K562 (cell line): ENCODE measurements at regions not wholly inside any gene's neighbourhood (a gene's known extent, or its start where the extent isn't known, plus 50 kb on each side); places are given as distances from the start of the nearest gene placed in this dataset.

Experiments
- ATAC-seq: fragments of 200-7000 bp; cut with Tn5 transposase; 3 replicates; pipeline ENCODE4 v1.9.1; 2020; ENCODE audit warnings: moderate library complexity
- BruUV-seq: library from RNA; stranded (reverse); fragments of 400-500 nt; replicated peaks from 2 replicates; lab custom pipeline; 2021; lab: Mats Ljungman, UMichigan
- CTCF ChIA-PET: fragments of 300-600 bp; formaldehyde crosslinking; extraction: SDS; loops from one replicate; lab custom pipeline; 2021; ENCODE audit warnings: low intra/inter-chr PET ratio; lab: Yijun Ruan, JAX
- POLR2A ChIA-PET: fragments of 300-600, 350-650 bp; sonication (Branson Sonifier 250); formaldehyde crosslinking; extraction: SDS; loops from one replicate; lab custom pipeline; 2021; ENCODE audit warnings: antibody characterized with exemption, inconsistent platforms; lab: Yijun Ruan, JAX
- DNase-seq, 4 experiments: peaks; one replicate each; pipeline versions ENCODE4 v3.0.0 to v3.0.0-alpha.2; 2011 to 2018; ENCODE audit warnings: low spot score in 3 of 4, mixed read lengths in 3 of 4; ENCODE audit errors: extremely low read depth in 1 of 4
- FAIRE-seq: peaks from 2 replicates; lab custom pipeline; 2011; peaks lifted over from hg19 to GRCh38; lab: Jason Lieb, UNC
- H2AFZ ChIP-seq: 2 replicates; pipeline ENCODE4 v1.6.0; 2011; ENCODE audit warnings: low read depth, low read length, control low read depth, inconsistent platforms
- H3K27ac ChIP-seq: fragments of 200-600 bp; 3 replicates; pipeline ENCODE4 v1.8.0; 2011; ENCODE audit warnings: low read depth, mild to moderate bottlenecking, control low read depth, inconsistent platforms, low read length, moderate library complexity, mixed read lengths; ENCODE audit errors: extremely low read depth
- H3K27me3 ChIP-seq, 2 experiments: fragments of 300-600 bp in 1 of 2; 2 replicates in 1 of 2; 3 replicates in 1 of 2; pipeline versions ENCODE4 v1.6.0 to v1.8.0; 2011; ENCODE audit warnings: inconsistent platforms in 2 of 2, low read length in 2 of 2, mild to moderate bottlenecking in 1 of 2, mixed read lengths in 1 of 2, moderate library complexity in 1 of 2; ENCODE audit not compliant: control insufficient read depth in 2 of 2, insufficient read depth in 2 of 2
- H3K36me3 ChIP-seq: fragments of 300-600 bp; 3 replicates; pipeline ENCODE4 v1.8.0; 2011; ENCODE audit warnings: mild to moderate bottlenecking, low read length, inconsistent platforms; ENCODE audit not compliant: control insufficient read depth, insufficient read depth
- H3K4me1 ChIP-seq, 2 experiments: fragments of 200-600 bp in 1 of 2; replicated peaks in 1 of 2; 2 replicates in 1 of 2; 3 replicates in 1 of 2; pipeline versions ENCODE4 v1.5.1 to v1.8.0; 2011; ENCODE audit warnings: inconsistent platforms in 2 of 2, low read length in 2 of 2, mild to moderate bottlenecking in 1 of 2, mixed read lengths in 1 of 2, moderate library complexity in 1 of 2; ENCODE audit not compliant: control insufficient read depth in 2 of 2, insufficient read depth in 2 of 2
- H3K4me2 ChIP-seq: 2 replicates; pipeline ENCODE4 v1.6.1; 2011; ENCODE audit warnings: low read length, control low read depth, inconsistent platforms, mixed read lengths; ENCODE audit not compliant: insufficient read depth
- H3K4me3 ChIP-seq: fragments of 200-600 bp; sonication (generic), shearing (Covaris generic); 2 replicates; pipeline ENCODE4 v1.5.1; 2016; ENCODE audit warnings: control low read depth, inconsistent platforms
- H3K79me2 ChIP-seq: fragments of 200-600 bp; 3 replicates; pipeline ENCODE4 v1.8.0; 2011; ENCODE audit warnings: low read length, inconsistent platforms; ENCODE audit not compliant: control insufficient read depth, insufficient read depth
- H3K9ac ChIP-seq, 2 experiments: 2 replicates each; pipeline versions ENCODE4 v1.6.0 to v1.6.1; 2011; ENCODE audit warnings: low read depth in 2 of 2, low read length in 2 of 2, control low read depth in 1 of 2, inconsistent platforms in 1 of 2, mild to moderate bottlenecking in 1 of 2, mixed read lengths in 1 of 2; ENCODE audit not compliant: insufficient read depth in 1 of 2
- H3K9me1 ChIP-seq: one replicate; pipeline ENCODE4 v1.6.0; 2011; ENCODE audit warnings: inconsistent platforms, mild to moderate bottlenecking, low read length, moderate library complexity; ENCODE audit not compliant: control insufficient read depth, insufficient read depth
- H3K9me3 ChIP-seq: replicated peaks from 2 replicates; pipeline ENCODE4 v1.5.1; 2011; ENCODE audit warnings: low read depth, low read length, inconsistent platforms; ENCODE audit not compliant: control insufficient read depth, insufficient read depth
- H4K20me1 ChIP-seq: replicated peaks from 2 replicates; pipeline ENCODE4 v1.6.1; 2011; ENCODE audit warnings: low read length, inconsistent platforms, mixed read lengths; ENCODE audit not compliant: control insufficient read depth, insufficient read depth
- EP400 ChIP-seq: fragments of 450-650 bp; IDR thresholded peaks from 2 replicates; pipeline ENCODE4 v1.6.1; 2017; ENCODE audit warnings: antibody characterized with exemption, mild to moderate bottlenecking, moderate library complexity
- HNRNPL ChIP-seq: fragments of 200-400 bp; formaldehyde crosslinking; IDR thresholded peaks from 2 replicates; pipeline ENCODE4 v1.6.1; 2017; ENCODE audit warnings: low read depth, mild to moderate bottlenecking, low read length
- MAFG ChIP-seq: fragments of 450-650 bp; conservative IDR thresholded peaks from 2 replicates; pipeline ENCODE4 v1.6.1; 2016; ENCODE audit warnings: missing genetic modification characterization, missing compliant biosample characterization
- NBN ChIP-seq: fragments of 450-650 bp; IDR thresholded peaks from 2 replicates; pipeline ENCODE4 v1.6.1; 2016; ENCODE audit warnings: low read depth, mild to moderate bottlenecking
- SMARCE1 ChIP-seq: fragments of 450-650 bp; IDR thresholded peaks from 2 replicates; pipeline ENCODE4 v1.7.1; 2016; ENCODE audit warnings: mild to moderate bottlenecking
- TAF9B ChIP-seq: fragments of 450-650 bp; IDR thresholded peaks from 2 replicates; pipeline ENCODE4 v1.6.1; 2018; ENCODE audit warnings: mild to moderate bottlenecking; ENCODE audit not compliant: partially characterized antibody
- ZNF232 ChIP-seq: sonication (generic); formaldehyde crosslinking; IDR thresholded peaks from 2 replicates; pipeline ENCODE4 v1.8.0; 2022; ENCODE audit warnings: mild to moderate bottlenecking, missing genetic modification reagents
- ZNF253 ChIP-seq: fragments of 250-450 bp; sonication (Bioruptor Pico); conservative IDR thresholded peaks from 2 replicates; pipeline ENCODE4 v1.6.1; 2021; ENCODE audit warnings: mild to moderate bottlenecking
- WGBS: fragments of 100-300 bp; shearing (Covaris generic); methylation state at CpG from one replicate; pipeline ENCODE4 v1.1.6; 2016; ENCODE audit warnings: low coverage, mixed read lengths; ENCODE audit not compliant: insufficient coverage; ENCODE audit errors: missing lambda C conversion rate; 5-methylcytosine and 5-hydroxymethylcytosine counted together
- in situ Hi-C: fragments of 300-500 bp; cut with MboI; formaldehyde crosslinking; loops from 4 replicates; pipeline ENCODE4 v1.15.0; 2018; ENCODE audit warnings: inconsistent platforms, mixed read lengths
- intact Hi-C: fragments of 100-400 bp; cut with micrococcal nuclease; formaldehyde crosslinking; loops from 2 replicates; pipeline ENCODE4 v1.14.2; 2022
- TF ChIP-seq, protein P1 (sequence below), 2 experiments: IDR thresholded peaks in 1 of 2; conservative IDR thresholded peaks in 1 of 2; 2 replicates each; pipeline ENCODE4 v1.6.1; 2016; ENCODE audit warnings: low read depth in 2 of 2, mild to moderate bottlenecking in 1 of 2, missing compliant biosample characterization in 1 of 2, missing genetic modification characterization in 1 of 2, moderate library complexity in 1 of 2
- TF ChIP-seq, protein P2 (sequence below): fragments of 450-650 bp; IDR thresholded peaks from 2 replicates; pipeline ENCODE4 v1.6.1; 2016; ENCODE audit warnings: antibody characterized with exemption
- TF ChIP-seq, protein P3 (sequence below): sonication (generic); formaldehyde crosslinking; IDR thresholded peaks from 2 replicates; pipeline ENCODE4 v1.9.0; 2022; ENCODE audit warnings: mild to moderate bottlenecking, missing genetic modification reagents
- TF ChIP-seq, protein P4 (sequence below): fragments of 250-450 bp; sonication (Bioruptor Pico); IDR thresholded peaks from 2 replicates; pipeline ENCODE4 v1.8.0; 2022; ENCODE audit warnings: moderate library complexity, mild to moderate bottlenecking, inconsistent platforms

DNA sequence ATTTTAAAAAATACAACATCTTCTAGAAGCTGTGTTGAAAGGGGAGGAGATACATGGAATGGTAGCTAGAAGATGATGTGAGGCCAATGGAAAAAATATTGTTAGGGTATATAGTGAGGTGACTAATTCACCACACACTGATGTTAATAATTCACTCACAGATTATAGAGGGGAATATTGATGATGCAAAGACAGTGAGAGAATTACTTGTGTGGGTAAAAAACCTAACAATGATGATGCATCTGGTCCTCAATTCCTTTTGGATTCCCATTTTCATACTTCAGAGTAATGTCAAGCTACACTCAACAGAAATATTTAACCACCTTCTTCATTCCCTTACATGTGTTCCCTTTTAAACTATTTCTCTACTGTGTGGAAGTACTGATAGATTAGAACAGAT lies 169.5 kb upstream of the DPYD start:
- H3K4me2 ChIP-seq, result no peak overlapping the region
- intact Hi-C loops, result no loop called here

DNA sequence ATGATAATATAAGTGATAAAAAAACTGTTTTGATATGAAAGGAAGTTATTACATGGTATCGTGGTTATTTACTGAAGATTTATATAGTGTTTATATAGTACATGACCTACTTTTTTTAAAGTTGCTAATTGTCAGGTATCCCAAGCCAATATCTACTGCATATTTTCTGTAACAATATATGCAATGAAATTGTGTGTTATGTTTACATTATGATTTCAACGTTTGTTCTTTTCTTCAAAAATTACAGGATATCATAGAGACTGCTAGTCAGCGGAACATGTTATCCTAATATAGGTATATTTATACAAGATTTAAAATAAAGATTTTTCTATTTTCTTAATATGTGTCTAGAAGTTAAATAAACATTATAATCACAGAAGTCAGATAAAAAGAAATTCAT lies 167.5 kb upstream of the DPYD start:
- POLR2A ChIA-PET, result no interaction called here
- Histone ChIP-seq H2AFZ (no peak overlapping the region), H3K4me2 (no peak overlapping the region), H3K27me3 (no peaks in the 10 kb centered on the region), H3K79me2 (no peaks in the 10 kb centered on the region), H3K4me3 (no peak overlapping the region), H3K9me1 (no peaks in the 10 kb centered on the region), H3K9me3 (no peaks in the 10 kb centered on the region), H3K9ac (no peak overlapping the region), H4K20me1 (no peaks in the 10 kb centered on the region), H3K36me3 (no peaks in the 10 kb centered on the region), H3K27ac (no peak overlapping the region), H3K4me1 (no peaks in the 10 kb centered on the region)
- FAIRE-seq (no peak), DNase-seq (no peak), ATAC-seq (no peak)
- in situ Hi-C loops, result no loop called here
- BruUV-seq, result no TSS peak
- CTCF ChIA-PET, result no interaction called here
- intact Hi-C loops, result no loop called here
- 2% methylated on average over 3 of the region's 3 CpGs for WGBS
- TF ChIP-seq NBN, result no peak
- TF ChIP-seq, protein P1, sequence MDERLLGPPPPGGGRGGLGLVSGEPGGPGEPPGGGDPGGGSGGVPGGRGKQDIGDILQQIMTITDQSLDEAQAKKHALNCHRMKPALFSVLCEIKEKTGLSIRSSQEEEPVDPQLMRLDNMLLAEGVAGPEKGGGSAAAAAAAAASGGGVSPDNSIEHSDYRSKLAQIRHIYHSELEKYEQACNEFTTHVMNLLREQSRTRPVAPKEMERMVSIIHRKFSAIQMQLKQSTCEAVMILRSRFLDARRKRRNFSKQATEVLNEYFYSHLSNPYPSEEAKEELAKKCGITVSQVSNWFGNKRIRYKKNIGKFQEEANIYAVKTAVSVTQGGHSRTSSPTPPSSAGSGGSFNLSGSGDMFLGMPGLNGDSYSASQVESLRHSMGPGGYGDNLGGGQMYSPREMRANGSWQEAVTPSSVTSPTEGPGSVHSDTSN (CRISPR knock-in tag; IDR thresholded peaks at IDR 0.05; ENCODE audit: low read depth), result no peak
- TF ChIP-seq, protein P1 (tag; conservative IDR thresholded peaks at IDR 0.05; ENCODE audit: low read depth), result no peak
- TF ChIP-seq ZNF232 (CRISPR knock-in tag), result no peak
- TF ChIP-seq ZNF253 (CRISPR knock-in tag), result no peak
- TF ChIP-seq, protein P2, sequence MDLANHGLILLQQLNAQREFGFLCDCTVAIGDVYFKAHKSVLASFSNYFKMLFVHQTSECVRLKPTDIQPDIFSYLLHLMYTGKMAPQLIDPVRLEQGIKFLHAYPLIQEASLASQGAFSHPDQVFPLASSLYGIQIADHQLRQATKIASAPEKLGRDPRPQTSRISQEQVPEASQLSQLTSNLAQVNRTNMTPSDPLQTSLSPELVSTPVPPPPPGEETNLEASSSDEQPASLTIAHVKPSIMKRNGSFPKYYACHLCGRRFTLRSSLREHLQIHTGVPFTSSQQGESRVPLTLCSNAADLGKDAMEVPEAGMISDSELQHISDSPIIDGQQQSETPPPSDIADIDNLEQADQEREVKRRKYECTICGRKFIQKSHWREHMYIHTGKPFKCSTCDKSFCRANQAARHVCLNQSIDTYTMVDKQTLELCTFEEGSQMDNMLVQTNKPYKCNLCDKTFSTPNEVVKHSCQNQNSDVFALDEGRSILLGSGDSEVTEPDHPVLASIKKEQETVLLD, result no peak
- TF ChIP-seq, protein P3, sequence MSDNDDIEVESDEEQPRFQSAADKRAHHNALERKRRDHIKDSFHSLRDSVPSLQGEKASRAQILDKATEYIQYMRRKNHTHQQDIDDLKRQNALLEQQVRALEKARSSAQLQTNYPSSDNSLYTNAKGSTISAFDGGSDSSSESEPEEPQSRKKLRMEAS (CRISPR knock-in tag), result no peak
- TF ChIP-seq, protein P4, sequence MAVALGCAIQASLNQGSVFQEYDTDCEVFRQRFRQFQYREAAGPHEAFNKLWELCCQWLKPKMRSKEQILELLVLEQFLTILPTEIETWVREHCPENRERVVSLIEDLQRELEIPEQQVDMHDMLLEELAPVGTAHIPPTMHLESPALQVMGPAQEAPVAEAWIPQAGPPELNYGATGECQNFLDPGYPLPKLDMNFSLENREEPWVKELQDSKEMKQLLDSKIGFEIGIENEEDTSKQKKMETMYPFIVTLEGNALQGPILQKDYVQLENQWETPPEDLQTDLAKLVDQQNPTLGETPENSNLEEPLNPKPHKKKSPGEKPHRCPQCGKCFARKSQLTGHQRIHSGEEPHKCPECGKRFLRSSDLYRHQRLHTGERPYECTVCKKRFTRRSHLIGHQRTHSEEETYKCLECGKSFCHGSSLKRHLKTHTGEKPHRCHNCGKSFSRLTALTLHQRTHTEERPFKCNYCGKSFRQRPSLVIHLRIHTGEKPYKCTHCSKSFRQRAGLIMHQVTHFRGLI, result no peak
- no peak for TF ChIP-seq MAFG (tag)

More for the DNA sequence above, 169.5 kb upstream of the DPYD start:
- no TSS peak for BruUV-seq
- DNase-seq, result no peak
- Histone ChIP-seq H3K9me3 (no peaks in the 10 kb centered on the region; the same call in 1 of the 2 replicates), H3K27me3 (no peaks in the 10 kb centered on the region), H2AFZ (no peak overlapping the region), H3K36me3 (no peaks in the 10 kb centered on the region), H3K79me2 (no peaks in the 10 kb centered on the region), H3K4me1 (no peaks in the 10 kb centered on the region), H4K20me1 (no peaks in the 10 kb centered on the region), H3K27ac (no peak overlapping the region), H3K9me1 (no peaks in the 10 kb centered on the region), H3K9ac (no peak overlapping the region), H3K4me3 (no peak overlapping the region)
- ChIA-PET CTCF (no interaction called here), POLR2A (no interaction called here)
- TF ChIP-seq EP400 (no peak), TAF9B (no peak), SMARCE1 (no peak), HNRNPL (no peak)
- no peak for ATAC-seq
- no peak for FAIRE-seq
- in situ Hi-C loops, result no loop called here
